Kidney (tissue), 13 donors: ENCODE measurements at regions not wholly inside any gene's neighbourhood (a gene's known extent, or its start where the extent isn't known, plus 50 kb on each side); places are given as distances from the start of the nearest gene placed in this dataset.
"Not testable (repeated sequence)": the region's sequence is repeated elsewhere in the genome, so short reads cannot be mapped to it uniquely, and the experiment has no call there.

Source experiments
- DNase-seq, 5 donors: peaks; one replicate each; pipeline ENCODE4 v3.0.0-alpha.2; 2013 to 2020
- FAIRE-seq: peaks from 2 replicates; lab custom pipeline; 2012; peaks lifted over from hg19 to GRCh38; lab: Jason Lieb, UNC
- H3K27ac ChIP-seq, 2 donors: one replicate each; pipeline ENCODE4 v1.7.0; 2013; ENCODE audit warnings: low read depth in 2 of 2, low read length in 2 of 2, inconsistent platforms in 1 of 2
- H3K27me3 ChIP-seq: one replicate; pipeline ENCODE4 v1.7.1; 2013; ENCODE audit warnings: low read length, inconsistent platforms; ENCODE audit not compliant: control insufficient read depth, insufficient read depth
- H3K36me3 ChIP-seq, 3 donors: one replicate each; pipeline versions ENCODE4 v1.7.0 to v1.7.1; 2013; ENCODE audit warnings: low read length in 3 of 3, control low read depth in 1 of 3, inconsistent platforms in 1 of 3; ENCODE audit not compliant: insufficient read depth in 3 of 3, control insufficient read depth in 2 of 3
- H3K4me1 ChIP-seq, 3 donors: one replicate each; pipeline versions ENCODE4 v1.7.0 to v1.7.1; 2013; ENCODE audit warnings: low read length in 3 of 3, inconsistent platforms in 1 of 3, low read depth in 1 of 3; ENCODE audit not compliant: control insufficient read depth in 2 of 3, insufficient read depth in 2 of 3
- H3K4me3 ChIP-seq, 3 donors: one replicate each; pipeline versions ENCODE4 v1.7.0 to v1.8.1; 2013; ENCODE audit warnings: low read length in 3 of 3, control low read depth in 1 of 3, inconsistent platforms in 1 of 3
- H3K9ac ChIP-seq, 3 donors: one replicate each; pipeline versions ENCODE4 v1.7.0 to v1.7.1; 2013; ENCODE audit warnings: low read length in 3 of 3, control low read depth in 1 of 3, inconsistent platforms in 1 of 3
- H3K9me3 ChIP-seq, 3 donors: one replicate each; pipeline versions ENCODE4 v1.7.0 to v1.7.1; 2013; ENCODE audit warnings: low read length in 3 of 3, control low read depth in 1 of 3, inconsistent platforms in 1 of 3; ENCODE audit not compliant: control insufficient read depth in 2 of 3, insufficient read depth in 1 of 3
- CTCF ChIP-seq: IDR thresholded peaks from 3 replicates; pipeline ENCODE4 v1.5.1; 2012; ENCODE audit warnings: mild to moderate bottlenecking, moderate library complexity, borderline replicate concordance; ENCODE audit not compliant: insufficient read depth; ENCODE audit errors: extremely low read depth
- intact Hi-C: fragments of 100-400 bp; cut with DNase I; formaldehyde crosslinking; loops from one replicate; pipeline ENCODE4 v1.11.1; 2022
- donor health status: control.
- donor health status: control.
- donor health status: control.
- donor health status: control.
- donor health status: control.
- donor health status: DM: yes; HTN: yes; CAD: no.
- donor health status: Normal renal cell carcinoma (clear cell type).

- intact Hi-C loops: no loop called here
- TF ChIP-seq CTCF: no peak
- Histone ChIP-seq H3K9me3 (peaks cover 0 to 4% (median 2%) of the 10 kb centered on the region in 3 donors), H3K4me3 (no peak overlapping the region), H3K36me3 (no peaks in the 10 kb centered on the region), H3K9ac (no peak overlapping the region), H3K27ac (no peak overlapping the region), H3K4me1 (no peaks in the 10 kb centered on the region), H3K27me3 (no peaks in the 10 kb centered on the region)
- no peak for FAIRE-seq
- no peak for DNase-seq
Observed at GRCh38 chr7:10455936-10456335, 517.7 kb upstream of the PHF14 start.

- no peak for TF ChIP-seq CTCF
- FAIRE-seq: no peak
Observed at GRCh38 chr7:10460474-10460873, 513.2 kb upstream of the PHF14 start.

DNA sequence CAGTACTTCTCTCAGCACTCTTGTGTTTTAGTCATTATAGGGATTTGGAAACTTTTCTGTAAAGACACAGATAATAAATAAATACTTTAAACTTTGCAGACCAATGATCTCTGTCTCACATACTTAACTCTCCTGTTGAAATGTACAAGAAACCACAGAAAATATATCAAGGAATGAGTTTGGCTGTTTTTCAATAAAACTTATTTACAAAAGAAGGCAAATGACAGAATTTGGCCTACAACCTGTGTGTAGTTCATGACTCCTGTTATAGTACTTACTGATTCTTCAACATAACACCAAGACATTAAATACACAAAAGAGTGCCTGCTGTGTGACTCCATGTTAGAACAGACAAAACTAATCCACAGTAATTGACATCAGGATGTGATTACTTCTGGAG lies 510.0 kb upstream of the PHF14 start:
- no peak for FAIRE-seq

More at GRCh38 chr7:10460474-10460873, 513.2 kb upstream of the PHF14 start:
- Histone ChIP-seq H3K9me3 (no peaks in the 10 kb centered on the region), H3K4me1 (no peaks in the 10 kb centered on the region), H3K27me3 (no peaks in the 10 kb centered on the region), H3K4me3 (no peak overlapping the region), H3K9ac (no peak overlapping the region), H3K27ac (no peak overlapping the region), H3K36me3 (no peaks in the 10 kb centered on the region)
- intact Hi-C loops: no loop called here
- no peak for DNase-seq

GRCh38 chr7:10465536-10465935 lies 508.1 kb upstream of the PHF14 start:
- H3K9me3 ChIP-seq, FAIRE-seq: not testable (repeated sequence)

More for the DNA sequence above, 510.0 kb upstream of the PHF14 start:
- TF ChIP-seq CTCF: no peak
- no peaks in the 10 kb centered on the region for H3K36me3 ChIP-seq
- no peak for DNase-seq
- H3K4me3 ChIP-seq: no peak overlapping the region
- H3K9ac ChIP-seq: no peak overlapping the region
- H3K27ac ChIP-seq: no peak overlapping the region
- no peaks in the 10 kb centered on the region for H3K27me3 ChIP-seq
- H3K9me3 ChIP-seq: no peaks in the 10 kb centered on the region
- H3K4me1 ChIP-seq: no peaks in the 10 kb centered on the region
- intact Hi-C loops: no loop called here

More at GRCh38 chr7:10465536-10465935, 508.1 kb upstream of the PHF14 start:
- H3K4me1 ChIP-seq, H3K4me3 ChIP-seq, H3K9ac ChIP-seq, H3K36me3 ChIP-seq, H3K27me3 ChIP-seq, intact Hi-C loops, H3K27ac ChIP-seq: not testable (repeated sequence)
- DNase-seq: peak in 1 of 5 donors; percentile 39
